ENCODE measurements at regions not wholly inside any gene's neighbourhood (a gene's known extent, or its start where the extent isn't known, plus 50 kb on each side); places are given as distances from the start of the nearest gene placed in this dataset.

DNA sequence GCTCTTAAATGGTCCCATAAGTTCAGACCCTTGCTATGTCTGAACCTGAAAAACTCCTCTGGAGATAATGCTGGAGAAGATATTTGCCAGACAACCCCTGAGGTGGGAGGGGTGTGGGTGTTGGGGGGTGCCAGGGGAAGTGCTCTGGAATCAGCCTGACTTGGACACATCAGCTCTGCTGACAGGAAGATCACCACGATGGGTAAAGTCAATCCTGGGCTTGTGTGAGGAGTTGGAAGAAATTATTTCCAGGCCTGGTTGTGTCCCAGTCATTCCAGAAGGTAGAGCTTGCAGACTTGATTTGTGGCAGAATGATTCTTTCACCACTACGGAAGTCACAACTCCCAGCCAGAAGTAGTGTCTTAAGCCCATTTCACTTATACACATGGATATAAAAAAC is 60.3 kb upstream of the UNC5B start:
- Histone ChIP-seq H3K4me3 (no peak overlapping the region), H3K4me1 (ENCODE audit: control insufficient read depth in 1 of 2, low read depth in 2 of 2) (no peaks in the 10 kb centered on the region), H3K9me3 (no peaks in the 10 kb centered on the region), H3K36me3 (no peaks in the 10 kb centered on the region), H3K27ac (no peak overlapping the region), H3K27me3 (replicated peaks; ENCODE audit: insufficient read depth) (no peaks in the 10 kb centered on the region)
- no peak for TF ChIP-seq CTCF (IDR thresholded peaks at IDR 0.05)
- DNase-seq (ENCODE audit: low spot score) (no peak), ATAC-seq (ENCODE audit: insufficient number of reproducible peaks, low FRiP score, low read depth) (no peak)

- Histone ChIP-seq H3K27me3 (replicated peaks; ENCODE audit: insufficient read depth) (no peaks in the 10 kb centered on the region), H3K27ac (no peak overlapping the region), H3K36me3 (no peaks in the 10 kb centered on the region), H3K9me3 (no peaks in the 10 kb centered on the region), H3K4me3 (no peak overlapping the region), H3K4me1 (ENCODE audit: control insufficient read depth in 1 of 2, low read depth in 2 of 2) (no peaks in the 10 kb centered on the region)
- ATAC-seq (ENCODE audit: insufficient number of reproducible peaks, low FRiP score, low read depth) (no peak), DNase-seq (ENCODE audit: low spot score) (no peak)
- no peak for TF ChIP-seq CTCF (IDR thresholded peaks at IDR 0.05)
Observed at GRCh38 chr10:71156436-71156835, 55.9 kb upstream of the UNC5B start.

GRCh38 chr10:71157435-71157834 is 54.9 kb upstream of the UNC5B start:
- Histone ChIP-seq H3K9me3 (no peaks in the 10 kb centered on the region), H3K27me3 (replicated peaks; ENCODE audit: insufficient read depth) (no peaks in the 10 kb centered on the region), H3K4me3 (no peak overlapping the region), H3K4me1 (ENCODE audit: control insufficient read depth in 1 of 2, low read depth in 2 of 2) (no peaks in the 10 kb centered on the region), H3K27ac (no peak overlapping the region), H3K36me3 (no peaks in the 10 kb centered on the region)
- DNase-seq (ENCODE audit: low spot score) (no peak), ATAC-seq (ENCODE audit: insufficient number of reproducible peaks, low FRiP score, low read depth) (no peak)
- TF ChIP-seq CTCF (IDR thresholded peaks at IDR 0.05), result no peak

DNA sequence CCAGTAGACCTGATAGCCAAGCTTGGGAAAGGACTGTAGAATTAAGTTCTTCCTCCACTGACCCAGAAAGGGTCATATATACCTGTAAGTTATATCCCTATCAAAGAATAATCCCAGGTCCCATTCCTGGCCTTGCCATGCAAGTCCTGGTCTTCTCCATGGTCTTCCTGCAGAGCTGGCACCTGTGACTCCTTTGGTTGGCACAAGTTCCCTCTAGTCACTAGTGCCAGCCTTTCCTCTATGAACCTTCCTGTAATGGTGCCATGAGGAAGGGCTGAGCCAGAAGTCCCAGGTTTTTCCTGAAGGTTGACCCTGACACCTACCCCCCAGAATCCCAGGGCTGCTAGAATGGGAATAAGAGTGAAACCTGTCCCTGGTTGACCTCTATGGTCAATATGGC is 54.1 kb upstream of the UNC5B start:
- Histone ChIP-seq H3K4me3 (no peak overlapping the region), H3K27ac (no peak overlapping the region), H3K9me3 (no peaks in the 10 kb centered on the region), H3K27me3 (replicated peaks; ENCODE audit: insufficient read depth) (no peaks in the 10 kb centered on the region), H3K36me3 (no peaks in the 10 kb centered on the region), H3K4me1 (ENCODE audit: control insufficient read depth in 1 of 2, low read depth in 2 of 2) (no peaks in the 10 kb centered on the region)
- DNase-seq (ENCODE audit: low spot score), result no peak
- ATAC-seq (ENCODE audit: insufficient number of reproducible peaks, low FRiP score, low read depth), result no peak
- TF ChIP-seq CTCF (IDR thresholded peaks at IDR 0.05), result no peak

GRCh38 chr10:71158902-71159301 is 53.5 kb upstream of the UNC5B start:
- H3K27ac ChIP-seq, result no peak overlapping the region
- no peaks in the 10 kb centered on the region for H3K27me3 ChIP-seq (replicated peaks; ENCODE audit: insufficient read depth)
- H3K4me3 ChIP-seq, result no peak overlapping the region
- ATAC-seq (ENCODE audit: insufficient number of reproducible peaks, low FRiP score, low read depth) (no peak), DNase-seq (ENCODE audit: low spot score) (no peak)
- H3K4me1 ChIP-seq (ENCODE audit: control insufficient read depth in 1 of 2, low read depth in 2 of 2), result no peaks in the 10 kb centered on the region
- no peak for TF ChIP-seq CTCF (IDR thresholded peaks at IDR 0.05)
- H3K9me3 ChIP-seq, result no peaks in the 10 kb centered on the region
- no peaks in the 10 kb centered on the region for H3K36me3 ChIP-seq

Data from thoracic aorta (tissue), 2 donors.